Central memory CD8-positive, alpha-beta T cell (primary cell): ENCODE measurements at regions not wholly inside any gene's neighbourhood (a gene's known extent, or its start where the extent isn't known, plus 50 kb on each side); places are given as distances from the start of the nearest gene placed in this dataset.

Source experiments
- ATAC-seq: fragments of 150-1000 bp; cut with Tn5 transposase; replicated peaks from 2 replicates; pipeline ENCODE4 v1.10.0; 2022; ENCODE audit warnings: mild to moderate bottlenecking, moderate FRiP score, moderate number of reproducible peaks; ENCODE audit not compliant: poor library complexity, severe bottlenecking; ENCODE audit errors: extremely low read depth
- DNase-seq, 2 donors: peaks; one replicate each; pipeline ENCODE4 v3.0.0; 2021; ENCODE audit warnings: low spot score in 2 of 2
- H3K27ac Mint-ChIP-seq: one replicate; pipeline ENCODE4 v1.8.0; 2022; ENCODE audit warnings: low read depth, mild to moderate bottlenecking, moderate library complexity, mixed read lengths
- H3K27me3 Mint-ChIP-seq: one replicate; pipeline ENCODE4 v1.8.0; 2022; ENCODE audit warnings: mixed read lengths
- H3K36me3 Mint-ChIP-seq: one replicate; pipeline ENCODE4 v1.8.0; 2022; ENCODE audit warnings: mild to moderate bottlenecking, moderate library complexity, mixed read lengths; ENCODE audit not compliant: insufficient read depth
- H3K4me1 Mint-ChIP-seq: one replicate; pipeline ENCODE4 v1.8.0; 2022; ENCODE audit warnings: mixed read lengths
- H3K4me3 Mint-ChIP-seq: one replicate; pipeline ENCODE4 v1.8.0; 2022; ENCODE audit warnings: mild to moderate bottlenecking, moderate library complexity, mixed read lengths
- H3K9me3 Mint-ChIP-seq: one replicate; pipeline ENCODE4 v1.8.0; 2022; ENCODE audit warnings: mixed read lengths

DNA sequence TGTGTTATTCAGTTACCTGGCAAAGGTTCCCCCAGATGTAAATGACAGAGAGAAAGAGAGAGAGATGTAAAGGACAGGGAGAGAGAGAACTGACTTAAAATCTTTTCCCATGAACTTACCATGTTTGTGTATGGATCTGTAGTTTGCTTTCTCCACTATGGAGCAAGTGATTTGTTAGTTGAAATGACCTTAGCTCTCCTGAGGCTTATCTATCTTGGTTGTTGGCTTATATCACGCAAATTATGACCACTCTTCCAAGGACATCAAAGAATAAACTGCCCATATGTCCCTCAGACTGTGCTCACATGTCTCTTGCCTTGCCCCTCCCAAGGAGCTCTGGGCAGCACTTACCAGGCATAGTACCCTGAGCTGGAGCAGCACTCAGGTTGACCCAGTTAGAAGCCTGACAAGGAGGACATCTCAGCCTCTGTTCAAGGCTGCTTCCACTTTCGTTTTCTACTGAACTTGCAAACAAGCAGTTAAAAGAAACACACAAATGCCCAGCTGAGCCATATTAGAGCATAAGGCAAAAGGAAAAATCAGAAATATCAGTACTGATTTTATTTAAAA lies 95.3 kb upstream of the RCN1 start:
- H3K36me3 Mint-ChIP-seq = peaks cover 2% of the 10 kb centered on the region
- peak overlapping the region; percentile 55 for H3K4me3 Mint-ChIP-seq
- H3K27ac Mint-ChIP-seq = peak overlapping the region; percentile 60
- peak; percentile 38 for ATAC-seq
- no peaks in the 10 kb centered on the region for H3K9me3 Mint-ChIP-seq
- H3K4me1 Mint-ChIP-seq = peaks cover 18% of the 10 kb centered on the region
- H3K27me3 Mint-ChIP-seq = peaks cover 15% of the 10 kb centered on the region
- DNase-seq = no peak

DNA sequence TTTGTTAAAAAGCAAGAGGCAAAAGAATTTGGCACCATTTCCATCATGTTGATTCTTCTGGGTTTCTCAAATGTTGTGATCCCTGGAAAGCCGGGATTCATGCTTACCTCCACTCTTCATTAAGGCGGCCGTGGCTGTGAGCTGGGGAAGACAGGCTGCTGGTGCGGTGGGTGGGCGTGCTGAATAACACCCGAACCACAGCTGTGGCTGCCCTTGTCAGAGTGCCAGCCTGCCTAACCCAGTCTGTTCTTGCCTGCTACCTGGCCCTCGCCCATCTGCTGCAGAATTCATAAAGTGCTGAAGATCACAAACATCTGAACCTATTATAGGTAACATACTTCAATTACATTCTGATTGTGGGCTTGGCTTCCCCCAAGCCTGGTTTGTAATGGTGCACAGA lies 95.8 kb upstream of the RCN1 start:
- Mint-ChIP-seq H3K4me1 (peaks cover 18% of the 10 kb centered on the region), H3K36me3 (peaks cover 2% of the 10 kb centered on the region), H3K27ac (peak overlapping the region; percentile 60), H3K4me3 (peak overlapping the region; percentile 55), H3K27me3 (peaks cover 9% of the 10 kb centered on the region), H3K9me3 (no peaks in the 10 kb centered on the region)
- ATAC-seq = peak; percentile 59
- no peak for DNase-seq

GRCh38 chr11:31987118-31988005 lies 103.5 kb upstream of the RCN1 start:
- ATAC-seq = no peak

GRCh38 chr11:31986201-31986889 lies 104.5 kb upstream of the RCN1 start:
- Mint-ChIP-seq H3K4me3 (no peak overlapping the region), H3K36me3 (no peaks in the 10 kb centered on the region), H3K9me3 (no peaks in the 10 kb centered on the region), H3K4me1 (no peaks in the 10 kb centered on the region), H3K27me3 (peaks cover 53% of the 10 kb centered on the region), H3K27ac (no peak overlapping the region)
- no peak for DNase-seq
- ATAC-seq = no peak

More at GRCh38 chr11:31987118-31988005, 103.5 kb upstream of the RCN1 start:
- no peak for DNase-seq
- Mint-ChIP-seq H3K36me3 (no peaks in the 10 kb centered on the region), H3K4me1 (no peaks in the 10 kb centered on the region), H3K9me3 (no peaks in the 10 kb centered on the region), H3K4me3 (no peak overlapping the region), H3K27me3 (peaks cover 46% of the 10 kb centered on the region), H3K27ac (no peak overlapping the region)

GRCh38 chr11:31981457-31981856 lies 109.4 kb upstream of the RCN1 start:
- H3K27ac Mint-ChIP-seq = no peak overlapping the region
- no peak for DNase-seq
- ATAC-seq = no peak
- no peaks in the 10 kb centered on the region for H3K9me3 Mint-ChIP-seq
- peaks cover 61% of the 10 kb centered on the region for H3K27me3 Mint-ChIP-seq
- no peaks in the 10 kb centered on the region for H3K36me3 Mint-ChIP-seq
- H3K4me1 Mint-ChIP-seq = no peaks in the 10 kb centered on the region
- no peak overlapping the region for H3K4me3 Mint-ChIP-seq

- no peak overlapping the region for H3K4me3 Mint-ChIP-seq
These were observed 113.5 kb upstream of the RCN1 start for GRCh38 chr11:31977343-31977742.

DNA sequence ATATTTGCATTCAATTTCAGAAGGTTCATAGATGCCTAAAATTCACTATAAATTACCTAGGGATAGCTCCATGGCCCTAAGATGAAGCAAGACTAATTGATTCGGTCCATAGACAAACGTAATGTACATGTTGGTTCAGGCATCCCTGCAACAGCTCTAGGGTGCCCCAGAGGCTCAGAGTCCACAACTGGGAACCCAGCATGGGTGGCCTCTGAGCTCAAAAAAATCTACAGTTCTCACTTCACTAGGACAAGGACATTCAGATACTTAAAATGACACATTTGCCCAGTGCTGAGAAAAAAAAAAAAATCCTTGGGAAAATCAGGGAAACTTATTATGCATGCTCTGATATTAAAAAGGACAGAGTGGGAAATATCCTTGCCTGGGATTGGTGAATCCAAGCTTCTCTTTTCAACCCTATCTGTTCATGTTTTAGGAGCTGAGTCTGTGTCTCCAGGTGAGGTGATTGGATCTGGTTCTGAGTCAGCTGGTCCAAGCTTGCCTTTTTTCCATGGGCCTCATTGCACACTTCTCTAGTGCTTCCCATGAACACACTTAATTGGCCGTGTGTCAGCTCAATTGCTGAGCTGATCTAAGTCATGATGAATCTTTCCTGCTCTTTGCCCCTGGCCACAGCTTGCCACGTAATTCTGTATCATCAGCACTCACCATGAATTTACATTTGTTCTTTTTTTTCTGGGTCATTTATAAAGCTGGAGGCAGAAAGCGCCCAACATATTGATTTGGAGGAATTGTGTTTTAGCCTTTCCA lies 116.3 kb upstream of the RCN1 start:
- DNase-seq = no peak
- no peak overlapping the region for H3K4me3 Mint-ChIP-seq
- no peak overlapping the region for H3K27ac Mint-ChIP-seq
- no peaks in the 10 kb centered on the region for H3K4me1 Mint-ChIP-seq
- no peaks in the 10 kb centered on the region for H3K9me3 Mint-ChIP-seq
- peaks cover 69% of the 10 kb centered on the region for H3K27me3 Mint-ChIP-seq
- no peak for ATAC-seq
- H3K36me3 Mint-ChIP-seq = no peaks in the 10 kb centered on the region

More at GRCh38 chr11:31977343-31977742, 113.5 kb upstream of the RCN1 start:
- H3K4me1 Mint-ChIP-seq = no peaks in the 10 kb centered on the region
- no peak for DNase-seq
- H3K27ac Mint-ChIP-seq = no peak overlapping the region
- H3K27me3 Mint-ChIP-seq = peaks cover 75% of the 10 kb centered on the region
- no peaks in the 10 kb centered on the region for H3K36me3 Mint-ChIP-seq
- ATAC-seq = no peak
- H3K9me3 Mint-ChIP-seq = no peaks in the 10 kb centered on the region

DNA sequence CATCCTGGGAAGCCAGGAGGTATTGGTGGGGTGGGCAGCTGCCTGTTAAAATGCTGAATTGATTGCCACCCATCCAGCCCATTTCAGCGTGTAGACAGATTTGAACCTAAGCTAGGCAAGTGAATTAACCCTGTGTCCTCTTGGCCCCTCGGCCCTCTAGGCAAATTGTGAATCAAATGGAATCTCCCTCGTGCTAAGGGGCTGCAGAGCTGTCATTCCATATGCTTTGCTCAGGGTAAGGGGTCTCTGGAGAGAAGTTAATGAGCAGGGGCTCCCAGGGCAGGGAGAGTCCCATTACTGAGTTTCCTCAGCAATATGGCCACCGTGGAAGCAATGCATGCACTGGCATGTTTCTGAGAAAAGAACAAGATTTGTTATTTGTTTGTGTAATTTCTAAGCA lies 117.7 kb upstream of the RCN1 start:
- no peak overlapping the region for H3K27ac Mint-ChIP-seq
- DNase-seq = no peak
- no peaks in the 10 kb centered on the region for H3K9me3 Mint-ChIP-seq
- no peak overlapping the region for H3K4me3 Mint-ChIP-seq
- ATAC-seq = no peak
- no peaks in the 10 kb centered on the region for H3K4me1 Mint-ChIP-seq
- peaks cover 74% of the 10 kb centered on the region for H3K27me3 Mint-ChIP-seq
- no peaks in the 10 kb centered on the region for H3K36me3 Mint-ChIP-seq

GRCh38 chr11:31972623-31973022 lies 118.3 kb upstream of the RCN1 start:
- DNase-seq (no peak), ATAC-seq (peak; percentile 10)
- Mint-ChIP-seq H3K4me1 (no peaks in the 10 kb centered on the region), H3K9me3 (no peaks in the 10 kb centered on the region), H3K27ac (no peak overlapping the region), H3K36me3 (no peaks in the 10 kb centered on the region), H3K27me3 (peaks cover 74% of the 10 kb centered on the region), H3K4me3 (no peak overlapping the region)

GRCh38 chr11:31969359-31969702 lies 121.5 kb upstream of the RCN1 start:
- Mint-ChIP-seq H3K4me3 (no peak overlapping the region), H3K36me3 (no peaks in the 10 kb centered on the region), H3K27me3 (peaks cover 60% of the 10 kb centered on the region), H3K9me3 (no peaks in the 10 kb centered on the region), H3K27ac (no peak overlapping the region), H3K4me1 (no peaks in the 10 kb centered on the region)
- no peak for ATAC-seq
- DNase-seq = no peak

DNA sequence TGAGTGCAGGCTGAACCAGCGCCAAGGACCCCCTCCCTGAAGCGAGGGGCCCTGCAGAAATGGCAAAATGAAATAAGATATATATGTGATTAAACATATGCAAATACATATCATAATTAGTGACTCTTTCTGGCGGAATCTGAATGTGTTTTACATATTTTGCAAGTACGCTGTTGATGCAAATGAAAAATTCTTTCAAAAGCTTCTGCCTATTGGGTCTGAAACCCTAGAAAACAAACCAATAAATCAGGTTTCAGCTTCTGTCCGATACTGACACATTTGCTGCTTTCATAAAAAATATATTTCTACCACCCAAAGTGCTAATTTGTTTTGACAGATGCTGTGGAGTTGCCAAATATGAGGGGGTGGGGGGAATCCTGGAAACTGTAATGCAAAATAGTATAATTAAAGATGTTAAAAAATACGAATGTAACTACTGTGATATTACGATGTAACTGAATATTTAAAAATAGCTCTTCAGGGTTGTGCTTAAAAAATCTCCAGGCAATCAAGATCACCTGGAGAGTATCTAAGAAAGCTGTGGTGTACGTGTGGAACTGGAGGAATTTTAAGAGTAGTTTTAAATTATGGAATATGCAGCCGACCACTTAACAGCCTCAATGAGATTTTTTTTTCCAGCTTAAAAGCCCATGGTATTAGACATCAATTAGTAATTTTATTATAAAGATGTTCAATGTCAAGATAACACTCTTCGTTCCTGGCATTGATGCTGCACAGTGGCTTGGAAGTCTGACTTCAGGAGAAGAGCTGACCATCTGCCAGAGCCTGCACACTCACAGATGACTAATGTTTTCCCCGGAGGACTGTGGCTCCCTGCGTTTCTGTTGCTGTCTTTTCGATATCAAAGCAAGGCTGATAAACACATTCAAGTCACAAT lies 122.2 kb upstream of the RCN1 start:
- no peak for DNase-seq
- H3K27ac Mint-ChIP-seq = no peak overlapping the region
- no peak for ATAC-seq

More for the DNA sequence above, 122.2 kb upstream of the RCN1 start:
- Mint-ChIP-seq H3K4me3 (no peak overlapping the region), H3K4me1 (no peaks in the 10 kb centered on the region), H3K36me3 (no peaks in the 10 kb centered on the region), H3K27me3 (peaks cover 53% of the 10 kb centered on the region), H3K9me3 (no peaks in the 10 kb centered on the region)
